Breast epithelium (tissue), 4 donors: ENCODE measurements at regions not wholly inside any gene's neighbourhood (a gene's known extent, or its start where the extent isn't known, plus 50 kb on each side); places are given as distances from the start of the nearest gene placed in this dataset.
A peak's percentile ranks its signal among the peaks of the same experiment; 100 is the strongest.

Source experiments
- DNase-seq, 2 donors: peaks; one replicate each; pipeline ENCODE4 v3.0.0-alpha.2; 2019; ENCODE audit warnings: low spot score in 2 of 2
- H3K27ac ChIP-seq, 2 donors: fragments of 200-600 bp; sonication (generic) in 1 of 2; one replicate each; pipeline ENCODE4 v1.5.1; 2016 to 2019; ENCODE audit warnings: mild to moderate bottlenecking in 1 of 2
- H3K27me3 ChIP-seq, 2 donors: fragments of 200-600 bp; sonication (generic) in 1 of 2; one replicate each; pipeline versions ENCODE4 v1.5.1 to v1.6.0; 2017 to 2019; ENCODE audit warnings: control low read depth in 1 of 2, mild to moderate bottlenecking in 1 of 2
- H3K36me3 ChIP-seq: fragments of 200-600 bp; one replicate; pipeline ENCODE4 v1.5.1; 2019
- H3K4me1 ChIP-seq, 2 donors: fragments of 200-600 bp; sonication (generic); one replicate each; pipeline ENCODE4 v1.5.1; 2016 to 2019; ENCODE audit warnings: control low read depth in 1 of 2
- H3K4me3 ChIP-seq, 3 donors: fragments of 200-600 bp; sonication (generic); 1 replicate in 2 of 3; 2 replicates in 1 of 3; pipeline ENCODE4 v1.5.1; 2016 to 2019; ENCODE audit warnings: mild to moderate bottlenecking in 3 of 3, moderate library complexity in 2 of 3
- H3K9me3 ChIP-seq, 2 donors: fragments of 200-600 bp; sonication (generic) in 1 of 2; one replicate each; pipeline ENCODE4 v1.5.1; 2016 to 2019; ENCODE audit warnings: control low read depth in 1 of 2
- CTCF ChIP-seq, 3 donors: fragments of 450-650 bp; IDR thresholded peaks; one replicate each; pipeline ENCODE4 v1.5.1; 2016 to 2017; ENCODE audit warnings: antibody characterized with exemption in 3 of 3, mild to moderate bottlenecking in 3 of 3, moderate library complexity in 3 of 3
- POLR2A ChIP-seq: fragments of 450-650 bp; IDR thresholded peaks from one replicate; pipeline ENCODE4 v1.6.1; 2016; ENCODE audit warnings: antibody characterized with exemption, mild to moderate bottlenecking, moderate library complexity
- POLR2AphosphoS5 ChIP-seq, 3 donors: sonication (generic); formaldehyde crosslinking; IDR thresholded peaks; one replicate each; pipeline ENCODE4 v1.6.1; 2017; ENCODE audit warnings: antibody characterized with exemption in 3 of 3
- intact Hi-C: fragments of 100-400 bp; cut with DNase I; formaldehyde crosslinking; loops from one replicate; pipeline ENCODE4 v1.15.1; 2023; ENCODE audit warnings: low total_unique reads

- peaks cover 0 to 8% of the 10 kb centered on the region in 2 donors for H3K4me1 ChIP-seq
- no peak for DNase-seq
- H3K27ac ChIP-seq: no peak overlapping the region
- H3K9me3 ChIP-seq: no peaks in the 10 kb centered on the region
- TF ChIP-seq POLR2A (no peak), POLR2AphosphoS5 (IDR thresholded peaks at IDR 0.05) (no peak), CTCF (IDR thresholded peaks at IDR 0.05) (no peak)
- H3K27me3 ChIP-seq: no peaks in the 10 kb centered on the region
- intact Hi-C loops: no loop called here
- no peaks in the 10 kb centered on the region for H3K36me3 ChIP-seq
- no peak overlapping the region for H3K4me3 ChIP-seq
Observed at GRCh38 chr12:92039046-92039445, 106.6 kb downstream of the BTG1 start.

- no peak for DNase-seq
- Histone ChIP-seq H3K4me1 (peaks cover 0 to 8% of the 10 kb centered on the region in 2 donors), H3K4me3 (no peak overlapping the region), H3K27me3 (no peaks in the 10 kb centered on the region), H3K9me3 (no peaks in the 10 kb centered on the region), H3K27ac (no peak overlapping the region), H3K36me3 (no peaks in the 10 kb centered on the region)
- intact Hi-C loops: no loop called here
- TF ChIP-seq POLR2A (no peak), CTCF (IDR thresholded peaks at IDR 0.05) (no peak), POLR2AphosphoS5 (IDR thresholded peaks at IDR 0.05) (no peak)
Observed at GRCh38 chr12:92038476-92038875, 107.2 kb downstream of the BTG1 start.

GRCh38 chr12:92036771-92037453 is 108.7 kb downstream of the BTG1 start:
- no peak overlapping the region for H3K4me3 ChIP-seq
- H3K27me3 ChIP-seq: no peaks in the 10 kb centered on the region
- TF ChIP-seq POLR2A: no peak
- no peak for TF ChIP-seq POLR2AphosphoS5 (IDR thresholded peaks at IDR 0.05)
- TF ChIP-seq CTCF (IDR thresholded peaks at IDR 0.05): no peak
- intact Hi-C loops: no loop called here
- H3K9me3 ChIP-seq: no peaks in the 10 kb centered on the region
- H3K36me3 ChIP-seq: no peaks in the 10 kb centered on the region
- peaks cover 0 to 8% of the 10 kb centered on the region in 2 donors for H3K4me1 ChIP-seq
- no peak overlapping the region for H3K27ac ChIP-seq
- DNase-seq: no peak

- H3K27ac ChIP-seq: peak overlapping the region in 1 of 2 donors; percentile 71
- DNase-seq: no peak
- H3K4me3 ChIP-seq: no peak overlapping the region
- no peaks in the 10 kb centered on the region for H3K9me3 ChIP-seq
- intact Hi-C loops: no loop called here
- no peaks in the 10 kb centered on the region for H3K36me3 ChIP-seq
- H3K27me3 ChIP-seq: no peaks in the 10 kb centered on the region
- H3K4me1 ChIP-seq: peaks cover 0 to 8% of the 10 kb centered on the region in 2 donors
- TF ChIP-seq POLR2A: no peak
- TF ChIP-seq CTCF (IDR thresholded peaks at IDR 0.05): no peak
- TF ChIP-seq POLR2AphosphoS5 (IDR thresholded peaks at IDR 0.05): no peak
Observed at GRCh38 chr12:92036061-92036620, 109.5 kb downstream of the BTG1 start.

- TF ChIP-seq POLR2AphosphoS5 (IDR thresholded peaks at IDR 0.05): no peak
- no peak for TF ChIP-seq POLR2A
- TF ChIP-seq CTCF (IDR thresholded peaks at IDR 0.05): no peak
- peaks cover 0 to 9% of the 10 kb centered on the region in 2 donors for H3K4me1 ChIP-seq
- H3K27ac ChIP-seq: peak overlapping the region; percentile 12 to 71
- DNase-seq: no peak
- H3K4me3 ChIP-seq: peak overlapping the region in 2 of 3 donors; percentile 40 to 61
- H3K9me3 ChIP-seq: no peaks in the 10 kb centered on the region
- intact Hi-C loops: no loop called here
- H3K36me3 ChIP-seq: no peaks in the 10 kb centered on the region
- no peaks in the 10 kb centered on the region for H3K27me3 ChIP-seq
Observed at GRCh38 chr12:92035477-92035876, 110.2 kb downstream of the BTG1 start.
